ENCODE measurements at regions not wholly inside any gene's neighbourhood (a gene's known extent, or its start where the extent isn't known, plus 50 kb on each side); places are given as distances from the start of the nearest gene placed in this dataset.

DNA sequence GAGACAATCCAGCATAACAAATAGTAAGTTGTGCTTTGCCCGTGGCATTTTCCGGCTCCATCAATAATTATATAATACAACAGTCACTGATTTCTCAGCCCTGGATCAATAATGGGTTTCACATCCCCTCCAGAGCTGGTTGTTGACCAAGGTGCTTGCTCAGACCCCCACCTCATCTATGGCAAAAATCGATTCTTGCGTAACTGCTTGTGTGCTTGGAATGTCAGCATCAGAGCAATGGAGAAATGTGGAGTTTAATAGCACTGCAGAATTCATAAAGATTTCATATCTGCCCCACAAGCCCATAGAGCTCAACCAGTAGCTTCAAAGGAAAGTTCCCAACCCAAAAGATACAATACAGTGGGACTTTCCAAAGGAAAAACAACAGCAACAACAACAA is 1098.5 kb downstream of the IGSF11 start:
- H3K4me3 Mint-ChIP-seq (ENCODE audit: unreplicated experiment) = no peak overlapping the region

DNA sequence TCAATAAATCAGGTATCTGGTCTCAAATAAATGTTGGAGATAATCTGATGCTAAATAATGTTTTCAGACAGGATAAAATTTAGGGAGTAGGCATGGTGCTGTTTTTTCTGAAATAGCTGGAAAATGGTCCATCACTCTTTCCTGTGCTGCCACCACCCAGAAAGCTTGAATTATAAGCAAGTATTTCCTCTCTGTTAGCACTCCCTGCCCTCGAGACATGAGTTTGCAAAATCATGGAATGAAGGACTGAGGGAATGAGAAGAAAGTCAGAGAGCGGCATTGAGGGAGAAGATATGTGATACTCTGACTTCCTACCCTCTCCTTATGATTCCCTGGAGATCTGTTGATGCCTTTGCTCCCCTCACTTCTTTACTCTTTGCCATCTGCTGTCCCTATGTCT is 1095.7 kb downstream of the IGSF11 start:
- no peak for FAIRE-seq
- H3K36me3 ChIP-seq (ENCODE audit: insufficient read depth, low read length) = no peaks in the 10 kb centered on the region

More for the DNA sequence above, 1098.5 kb downstream of the IGSF11 start:
- Mint-ChIP-seq H3K36me3 (ENCODE audit: low read depth, unreplicated experiment) (no peaks in the 10 kb centered on the region), H3K27ac (ENCODE audit: unreplicated experiment) (no peak overlapping the region), H3K27me3 (ENCODE audit: low read depth, unreplicated experiment) (no peaks in the 10 kb centered on the region), H3K9me3 (ENCODE audit: unreplicated experiment) (no peaks in the 10 kb centered on the region), H3K4me1 (ENCODE audit: low read depth, unreplicated experiment) (no peaks in the 10 kb centered on the region)
- H3K4me2 ChIP-seq (ENCODE audit: low read length) = no peak overlapping the region
- no peak for DNase-seq (ENCODE audit: low read depth)
- TF ChIP-seq, protein P1, sequence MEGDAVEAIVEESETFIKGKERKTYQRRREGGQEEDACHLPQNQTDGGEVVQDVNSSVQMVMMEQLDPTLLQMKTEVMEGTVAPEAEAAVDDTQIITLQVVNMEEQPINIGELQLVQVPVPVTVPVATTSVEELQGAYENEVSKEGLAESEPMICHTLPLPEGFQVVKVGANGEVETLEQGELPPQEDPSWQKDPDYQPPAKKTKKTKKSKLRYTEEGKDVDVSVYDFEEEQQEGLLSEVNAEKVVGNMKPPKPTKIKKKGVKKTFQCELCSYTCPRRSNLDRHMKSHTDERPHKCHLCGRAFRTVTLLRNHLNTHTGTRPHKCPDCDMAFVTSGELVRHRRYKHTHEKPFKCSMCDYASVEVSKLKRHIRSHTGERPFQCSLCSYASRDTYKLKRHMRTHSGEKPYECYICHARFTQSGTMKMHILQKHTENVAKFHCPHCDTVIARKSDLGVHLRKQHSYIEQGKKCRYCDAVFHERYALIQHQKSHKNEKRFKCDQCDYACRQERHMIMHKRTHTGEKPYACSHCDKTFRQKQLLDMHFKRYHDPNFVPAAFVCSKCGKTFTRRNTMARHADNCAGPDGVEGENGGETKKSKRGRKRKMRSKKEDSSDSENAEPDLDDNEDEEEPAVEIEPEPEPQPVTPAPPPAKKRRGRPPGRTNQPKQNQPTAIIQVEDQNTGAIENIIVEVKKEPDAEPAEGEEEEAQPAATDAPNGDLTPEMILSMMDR (IDR thresholded peaks at IDR 0.05; ENCODE audit: insufficient read depth, low read depth, low read length) = no peak
- no peak for TF ChIP-seq EZH2 (IDR thresholded peaks at IDR 0.05; ENCODE audit: insufficient read depth, low read length)
- no peaks in the 10 kb centered on the region for H3K36me3 ChIP-seq (ENCODE audit: insufficient read depth, low read length)
- H3K9me3 ChIP-seq (ENCODE audit: insufficient read depth, low read depth, low read length) = no peaks in the 10 kb centered on the region
- H4K20me1 ChIP-seq (ENCODE audit: insufficient read depth, low read length) = no peaks in the 10 kb centered on the region
- H3K9ac ChIP-seq (ENCODE audit: low read length) = no peak overlapping the region
- no peaks in the 10 kb centered on the region for H3K27me3 ChIP-seq (ENCODE audit: insufficient read depth, low read length)
- FAIRE-seq = no peak
- no peaks in the 10 kb centered on the region for H3K79me2 ChIP-seq (ENCODE audit: insufficient read depth, low read length)
- H3K4me1 ChIP-seq (ENCODE audit: insufficient read depth, low read length) = no peaks in the 10 kb centered on the region
- no peak overlapping the region for H2AFZ ChIP-seq (ENCODE audit: low read depth, low read length)
- H3K4me3 ChIP-seq (ENCODE audit: insufficient read depth, low read depth, low read length) = no peak overlapping the region
- H3K27ac ChIP-seq (ENCODE audit: low read depth, low read length) = no peak overlapping the region

DNA sequence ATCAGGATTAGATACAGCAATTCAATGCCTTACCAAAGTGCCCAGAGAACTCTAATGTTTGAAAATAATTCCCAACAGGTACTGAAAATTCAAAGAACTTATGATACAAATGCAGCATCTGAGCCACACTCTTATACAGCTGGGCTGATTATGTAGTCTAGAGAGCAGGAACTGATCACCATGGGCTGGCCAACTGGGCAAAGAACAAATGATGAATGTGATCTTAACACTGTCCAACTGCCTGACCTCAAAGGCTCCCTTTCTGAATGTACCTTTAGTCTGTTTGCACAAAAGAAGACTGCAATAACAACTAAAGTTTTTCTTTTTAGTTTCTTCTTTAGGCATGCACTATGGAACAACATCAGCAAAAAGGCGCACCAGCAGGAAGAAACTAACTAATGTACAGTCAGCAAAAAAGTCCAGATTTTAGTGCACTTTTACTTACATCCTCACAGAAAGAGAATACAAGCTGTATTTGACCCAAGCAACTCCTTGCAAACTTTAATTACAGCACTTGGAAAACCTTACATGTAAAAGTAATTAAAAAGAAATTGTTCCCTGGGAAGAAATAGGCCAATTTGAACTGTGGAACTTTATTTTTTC is 1095.1 kb downstream of the IGSF11 start:
- no peaks in the 10 kb centered on the region for H4K20me1 ChIP-seq (ENCODE audit: insufficient read depth, low read length)
- H3K36me3 ChIP-seq (ENCODE audit: insufficient read depth, low read length) = no peaks in the 10 kb centered on the region
- Mint-ChIP-seq H3K9me3 (ENCODE audit: unreplicated experiment) (no peaks in the 10 kb centered on the region), H3K4me3 (ENCODE audit: unreplicated experiment) (no peak overlapping the region), H3K27ac (ENCODE audit: unreplicated experiment) (no peak overlapping the region), H3K36me3 (ENCODE audit: low read depth, unreplicated experiment) (no peaks in the 10 kb centered on the region), H3K27me3 (ENCODE audit: low read depth, unreplicated experiment) (no peaks in the 10 kb centered on the region), H3K4me1 (ENCODE audit: low read depth, unreplicated experiment) (no peaks in the 10 kb centered on the region)
- no peaks in the 10 kb centered on the region for H3K79me2 ChIP-seq (ENCODE audit: insufficient read depth, low read length)
- H2AFZ ChIP-seq (ENCODE audit: low read depth, low read length) = no peak overlapping the region
- DNase-seq (ENCODE audit: low read depth) = no peak
- H3K4me3 ChIP-seq (ENCODE audit: insufficient read depth, low read depth, low read length) = no peak overlapping the region
- H3K27me3 ChIP-seq (ENCODE audit: insufficient read depth, low read length) = no peaks in the 10 kb centered on the region
- FAIRE-seq = no peak
- no peak overlapping the region for H3K9ac ChIP-seq (ENCODE audit: low read length)
- no peak overlapping the region for H3K4me2 ChIP-seq (ENCODE audit: low read length)
- no peaks in the 10 kb centered on the region for H3K9me3 ChIP-seq (ENCODE audit: insufficient read depth, low read depth, low read length)
- no peaks in the 10 kb centered on the region for H3K4me1 ChIP-seq (ENCODE audit: insufficient read depth, low read length)
- no peak overlapping the region for H3K27ac ChIP-seq (ENCODE audit: low read depth, low read length)
- no peak for TF ChIP-seq EZH2 (IDR thresholded peaks at IDR 0.05; ENCODE audit: insufficient read depth, low read length)
- TF ChIP-seq, protein P1 (IDR thresholded peaks at IDR 0.05; ENCODE audit: insufficient read depth, low read depth, low read length) = no peak

More for the DNA sequence above, 1095.7 kb downstream of the IGSF11 start:
- Histone ChIP-seq H3K4me2 (ENCODE audit: low read length) (no peak overlapping the region), H3K4me1 (ENCODE audit: insufficient read depth, low read length) (no peaks in the 10 kb centered on the region), H3K9me3 (ENCODE audit: insufficient read depth, low read depth, low read length) (no peaks in the 10 kb centered on the region), H3K4me3 (ENCODE audit: insufficient read depth, low read depth, low read length) (no peak overlapping the region), H2AFZ (ENCODE audit: low read depth, low read length) (no peak overlapping the region), H3K9ac (ENCODE audit: low read length) (no peak overlapping the region), H4K20me1 (ENCODE audit: insufficient read depth, low read length) (no peaks in the 10 kb centered on the region), H3K27ac (ENCODE audit: low read depth, low read length) (no peak overlapping the region), H3K27me3 (ENCODE audit: insufficient read depth, low read length) (no peaks in the 10 kb centered on the region), H3K79me2 (ENCODE audit: insufficient read depth, low read length) (no peaks in the 10 kb centered on the region)
- Mint-ChIP-seq H3K27me3 (ENCODE audit: low read depth, unreplicated experiment) (no peaks in the 10 kb centered on the region), H3K27ac (ENCODE audit: unreplicated experiment) (no peak overlapping the region), H3K4me1 (ENCODE audit: low read depth, unreplicated experiment) (no peaks in the 10 kb centered on the region), H3K4me3 (ENCODE audit: unreplicated experiment) (no peak overlapping the region), H3K9me3 (ENCODE audit: unreplicated experiment) (no peaks in the 10 kb centered on the region), H3K36me3 (ENCODE audit: low read depth, unreplicated experiment) (no peaks in the 10 kb centered on the region)
- no peak for TF ChIP-seq EZH2 (IDR thresholded peaks at IDR 0.05; ENCODE audit: insufficient read depth, low read length)
- TF ChIP-seq, protein P1 (IDR thresholded peaks at IDR 0.05; ENCODE audit: insufficient read depth, low read depth, low read length) = no peak
- no peak for DNase-seq (ENCODE audit: low read depth)

Measured in astrocyte (in vitro differentiated cells and primary cell).